ENCODE measurements at regions not wholly inside any gene's neighbourhood (a gene's known extent, or its start where the extent isn't known, plus 50 kb on each side); places are given as distances from the start of the nearest gene placed in this dataset. TPM values are rescaled to one million over a fixed set of nuclear protein-coding genes. Genes with fewer than 3 reads are reported as not detected.

Small RNA genes lying in the stretch of these regions (small RNA-seq; reads per million reads assigned to genes)
- not detected for gene RN7SKP46 (ENCODE audit: insufficient read length, low read depth)

Data from AG04450 (cell line).